ENCODE measurements at regions not wholly inside any gene's neighbourhood (a gene's known extent, or its start where the extent isn't known, plus 50 kb on each side); places are given as distances from the start of the nearest gene placed in this dataset.

GRCh38 chr5:174211277-174211626 is 165.7 kb downstream of the NSG2 start (continued):
- no peak for TF ChIP-seq CEBPZ (IDR thresholded peaks at IDR 0.05; ENCODE audit: low read depth, low read length)
- no peak for TF ChIP-seq SMARCA5 (IDR thresholded peaks at IDR 0.05)
- TF ChIP-seq E2F4 (IDR thresholded peaks at IDR 0.05; ENCODE audit: low read depth, low read length) = no peak
- no peak for TF ChIP-seq KLF5 (IDR thresholded peaks at IDR 0.05; ENCODE audit: partially characterized antibody)
- no peak for TF ChIP-seq MTA2 (IDR thresholded peaks at IDR 0.05; ENCODE audit: low read depth)
- TF ChIP-seq NR2C1 (IDR thresholded peaks at IDR 0.05) = no peak
- no peak for TF ChIP-seq NFYA (IDR thresholded peaks at IDR 0.05; ENCODE audit: borderline replicate concordance, low read depth, low read length)

GRCh38 chr5:174217527-174217926 is 172.0 kb downstream of the NSG2 start:
- Histone ChIP-seq H3K4me1 (ENCODE audit: control insufficient read depth, insufficient read depth, low read length) (no peaks in the 10 kb centered on the region), H3K4me3 (no peak overlapping the region), H3K27me3 (replicated peaks in 1 of 2; ENCODE audit: control insufficient read depth in 2 of 2, insufficient read depth in 2 of 2, low read length in 1 of 2) (peaks cover 0 to 3% of the 10 kb centered on the region in 2 experiments; a peak in 3 of 4 replicates), H4K20me1 (ENCODE audit: control insufficient read depth, insufficient read depth) (no peaks in the 10 kb centered on the region), H3K27ac (ENCODE audit: control insufficient read depth, insufficient read depth) (no peak overlapping the region), H3K79me2 (ENCODE audit: control insufficient read depth, insufficient read depth, low read length) (no peaks in the 10 kb centered on the region), H3K9me3 (replicated peaks; ENCODE audit: control insufficient read depth, insufficient read depth, low read length) (no peaks in the 10 kb centered on the region; the same call in 2 of the 3 replicates), H3K9ac (ENCODE audit: control insufficient read depth, insufficient read depth, low read length) (no peak overlapping the region), H3K4me2 (ENCODE audit: control insufficient read depth, insufficient read depth) (no peak overlapping the region), H2AFZ (ENCODE audit: control insufficient read depth, low read depth, low read length) (no peak overlapping the region), H3K36me3 (ENCODE audit: control insufficient read depth in 2 of 2, insufficient read depth in 2 of 2, low read length in 1 of 2) (no peaks in the 10 kb centered on the region)
- no TSS peak for BruUV-seq (replicated peaks)
- ChIA-PET POLR2A (no interaction called here), RAD21 (ENCODE audit: unreplicated experiment) (no interaction called here), SMC1A (ENCODE audit: uncharacterized antibody, unreplicated experiment) (interaction anchor here (1.3 kb wide), 1 partner anchor 94 kb away, joined by 3 read pairs; no protein-coding TSS in a partner anchor), CTCF (no interaction called here)
- WGBS (ENCODE audit: insufficient coverage, insufficient replicate concordance, low lambda C conversion rate, missing lambda C conversion rate) = 0% methylated on average over 1 of the region's 1 CpG
- intact Hi-C loops (cut with micrococcal nuclease; ENCODE audit: unreplicated experiment) = no loop called here
- in situ Hi-C loops (cut with MboI) = no loop called here
- no peak for ATAC-seq
- FAIRE-seq = no peak
- no peak for DNase-seq (ENCODE audit: low read depth, low spot score)
- TF ChIP-seq HDAC2 (IDR thresholded peaks at IDR 0.05) (no peak), POLR2A (IDR thresholded peaks at IDR 0.05; ENCODE audit: low read depth, low read length) (no peak), TBL1XR1 (IDR thresholded peaks at IDR 0.05; ENCODE audit: low read depth, low read length) (no peak), JUNB (IDR thresholded peaks at IDR 0.05) (no peak), DPF2 (IDR thresholded peaks at IDR 0.05) (no peak), BCL3 (IDR thresholded peaks at IDR 0.05; ENCODE audit: borderline replicate concordance, insufficient read depth, low read depth, low read length, poor library complexity, severe bottlenecking) (no peak), RFX5 (IDR thresholded peaks at IDR 0.05; ENCODE audit: low read depth, low read length) (no peak), FOS (IDR thresholded peaks at IDR 0.05; ENCODE audit: borderline replicate concordance, extremely low read depth, insufficient read length) (no peak), ELK1 (IDR thresholded peaks at IDR 0.05; ENCODE audit: low read depth, low read length) (no peak), KLF5 (IDR thresholded peaks at IDR 0.05; ENCODE audit: partially characterized antibody) (no peak), TCF7 (IDR thresholded peaks at IDR 0.05; ENCODE audit: borderline replicate concordance) (no peak), FOXK2 (IDR thresholded peaks at IDR 0.05) (no peak), ATF7 (IDR thresholded peaks at IDR 0.05; ENCODE audit: low read depth) (no peak), ZBED1 (IDR thresholded peaks at IDR 0.05; ENCODE audit: borderline replicate concordance) (no peak), NBN (IDR thresholded peaks at IDR 0.05) (no peak)

All from GM12878 (cell line).